ENCODE measurements at regions not wholly inside any gene's neighbourhood (a gene's known extent, or its start where the extent isn't known, plus 50 kb on each side); places are given as distances from the start of the nearest gene placed in this dataset.
"Not testable (repeated sequence)": the region's sequence is repeated elsewhere in the genome, so short reads cannot be mapped to it uniquely, and the experiment has no call there.

- DNase-seq (ENCODE audit: low spot score), result no peak
Measured at GRCh38 chr3:153370680-153371079, 208.7 kb downstream of the RAP2B start.

- no peak for DNase-seq (ENCODE audit: low spot score)
Measured at GRCh38 chr3:153372326-153372725, 210.3 kb downstream of the RAP2B start.

- DNase-seq (ENCODE audit: low spot score), result no peak
Measured at GRCh38 chr3:153373606-153374005, 211.6 kb downstream of the RAP2B start.

- not testable (repeated sequence) for DNase-seq (ENCODE audit: low spot score)
Measured at GRCh38 chr3:153378366-153378765, 216.3 kb downstream of the RAP2B start.

- DNase-seq (ENCODE audit: low spot score), result no peak
Measured at GRCh38 chr3:153379516-153379915, 217.5 kb downstream of the RAP2B start.

- no peak for DNase-seq (ENCODE audit: low spot score)
Measured at GRCh38 chr3:153385343-153385742, 223.3 kb downstream of the RAP2B start.

GRCh38 chr3:153392363-153392762 is 230.3 kb downstream of the RAP2B start:
- DNase-seq (ENCODE audit: low spot score), result no peak

- DNase-seq (ENCODE audit: low spot score), result no peak
Measured at GRCh38 chr3:153394017-153394416, 232.0 kb downstream of the RAP2B start.

- no peak for DNase-seq (ENCODE audit: low spot score)
Measured at GRCh38 chr3:153396581-153396980, 234.6 kb downstream of the RAP2B start.

GRCh38 chr3:153397794-153398193 is 235.8 kb downstream of the RAP2B start:
- DNase-seq (ENCODE audit: low spot score), result no peak

- no peak for DNase-seq (ENCODE audit: low spot score)
Measured at GRCh38 chr3:153399636-153400035, 237.6 kb downstream of the RAP2B start.

GRCh38 chr3:153400641-153401040 is 238.6 kb downstream of the RAP2B start:
- no peak for DNase-seq (ENCODE audit: low spot score)

- DNase-seq (ENCODE audit: low spot score), result no peak
Measured at GRCh38 chr3:153404157-153404556, 242.1 kb downstream of the RAP2B start.

- DNase-seq (ENCODE audit: low spot score), result not testable (repeated sequence)
Measured at GRCh38 chr3:153405320-153405719, 243.3 kb downstream of the RAP2B start.

- no peak for DNase-seq (ENCODE audit: low spot score)
Measured at GRCh38 chr3:153410517-153410916, 248.5 kb downstream of the RAP2B start.

GRCh38 chr3:153414982-153415381 is 253.0 kb downstream of the RAP2B start:
- DNase-seq (ENCODE audit: low spot score), result no peak

- DNase-seq (ENCODE audit: low spot score), result no peak
Measured at GRCh38 chr3:153422314-153422713, 260.3 kb downstream of the RAP2B start.

- not testable (repeated sequence) for DNase-seq (ENCODE audit: low spot score)
Measured at GRCh38 chr3:153423820-153424219, 261.8 kb downstream of the RAP2B start.

- no peak for DNase-seq (ENCODE audit: low spot score)
Measured at GRCh38 chr3:153426344-153426743, 264.3 kb downstream of the RAP2B start.

GRCh38 chr3:153426803-153427202 is 264.8 kb downstream of the RAP2B start:
- no peak for DNase-seq (ENCODE audit: low spot score)

GRCh38 chr3:153429821-153430220 is 267.8 kb downstream of the RAP2B start:
- DNase-seq (ENCODE audit: low spot score), result no peak

GRCh38 chr3:153431076-153431475 is 269.1 kb downstream of the RAP2B start:
- no peak for DNase-seq (ENCODE audit: low spot score)

- DNase-seq (ENCODE audit: low spot score), result no peak
Measured at GRCh38 chr3:153437666-153438065, 275.6 kb downstream of the RAP2B start.

- no peak for DNase-seq (ENCODE audit: low spot score)
Measured at GRCh38 chr3:153438271-153438670, 276.2 kb downstream of the RAP2B start.

GRCh38 chr3:153439780-153440179 is 277.8 kb downstream of the RAP2B start:
- DNase-seq (ENCODE audit: low spot score), result no peak

All from germinal center (tissue), 1 donor.